ENCODE measurements at regions not wholly inside any gene's neighbourhood (a gene's known extent, or its start where the extent isn't known, plus 50 kb on each side); places are given as distances from the start of the nearest gene placed in this dataset.
"Not testable (repeated sequence)": the region's sequence is repeated elsewhere in the genome, so short reads cannot be mapped to it uniquely, and the experiment has no call there.

DNA sequence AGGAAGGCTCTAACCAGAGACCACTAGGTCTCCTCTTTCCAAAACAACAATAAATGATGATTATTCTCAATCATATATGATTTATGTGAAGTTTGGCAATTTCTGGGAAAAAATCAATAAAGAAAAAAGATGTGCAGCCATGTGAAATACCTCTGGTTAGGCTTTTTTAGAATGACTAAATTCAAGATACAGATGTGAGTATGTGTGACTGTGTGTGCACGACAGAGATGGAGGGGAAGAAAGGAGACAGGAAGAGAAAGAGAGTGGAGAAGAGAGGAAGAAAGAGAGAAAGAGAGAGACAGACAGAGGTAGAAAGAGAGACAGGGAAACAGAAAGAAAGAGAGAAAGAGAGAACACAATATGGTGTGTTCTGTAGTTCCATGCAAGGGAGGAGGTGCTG is 558.6 kb upstream of the CDH5 start:
- Histone ChIP-seq H3K27me3 (no peaks in the 10 kb centered on the region), H3K27ac (no peak overlapping the region), H3K4me3 (no peak overlapping the region), H3K4me1 (no peaks in the 10 kb centered on the region), H3K9me3 (no peaks in the 10 kb centered on the region), H3K36me3 (no peaks in the 10 kb centered on the region)
- no peak for DNase-seq
- intact Hi-C loops (cut with DNase I; ENCODE audit: low total_unique reads) = no loop called here
- TF ChIP-seq POLR2A (IDR thresholded peaks at IDR 0.05) (no peak), CTCF (IDR thresholded peaks at IDR 0.05) (no peak)

GRCh38 chr16:65805704-65806103 is 560.8 kb upstream of the CDH5 start:
- H3K4me3 ChIP-seq; H3K4me1 ChIP-seq; H3K36me3 ChIP-seq; intact Hi-C loops (cut with DNase I; ENCODE audit: low total_unique reads); H3K9me3 ChIP-seq; H3K27ac ChIP-seq; DNase-seq; H3K27me3 ChIP-seq: not testable (repeated sequence)

DNA sequence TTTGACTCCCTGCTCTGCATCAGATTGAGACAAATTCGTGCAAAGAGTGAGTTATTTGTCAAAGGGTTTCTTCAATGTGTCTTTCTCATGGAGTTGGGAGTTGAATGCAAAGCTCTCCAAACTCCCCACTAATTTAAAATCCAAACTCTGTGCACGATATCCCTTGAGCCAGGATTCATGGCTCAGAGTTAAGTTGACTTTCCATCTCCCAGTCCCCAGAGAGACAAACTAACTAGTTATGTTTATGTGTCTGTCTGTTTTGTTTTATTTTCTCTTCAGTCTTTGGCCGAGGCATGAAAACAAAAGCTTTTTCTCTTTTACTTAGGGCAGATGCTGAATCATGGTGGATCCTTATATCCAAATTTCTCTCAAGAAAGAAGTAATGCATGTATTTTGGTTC is 570.0 kb upstream of the CDH5 start:
- no peaks in the 10 kb centered on the region for H3K4me1 ChIP-seq
- TF ChIP-seq POLR2A (IDR thresholded peaks at IDR 0.05) (no peak), CTCF (IDR thresholded peaks at IDR 0.05) (no peak)
- intact Hi-C loops (cut with DNase I; ENCODE audit: low total_unique reads) = no loop called here
- no peak overlapping the region for H3K4me3 ChIP-seq
- H3K9me3 ChIP-seq = no peaks in the 10 kb centered on the region
- no peaks in the 10 kb centered on the region for H3K36me3 ChIP-seq
- DNase-seq = no peak
- H3K27me3 ChIP-seq = no peaks in the 10 kb centered on the region
- H3K27ac ChIP-seq = no peak overlapping the region

GRCh38 chr16:65794973-65795372 is 571.5 kb upstream of the CDH5 start:
- H3K27ac ChIP-seq = no peak overlapping the region
- intact Hi-C loops (cut with DNase I; ENCODE audit: low total_unique reads) = no loop called here
- DNase-seq = no peak
- H3K4me1 ChIP-seq = no peaks in the 10 kb centered on the region
- TF ChIP-seq CTCF (IDR thresholded peaks at IDR 0.05) = no peak
- no peak for TF ChIP-seq POLR2A (IDR thresholded peaks at IDR 0.05)
- no peak overlapping the region for H3K4me3 ChIP-seq
- no peaks in the 10 kb centered on the region for H3K36me3 ChIP-seq
- H3K9me3 ChIP-seq = no peaks in the 10 kb centered on the region
- no peaks in the 10 kb centered on the region for H3K27me3 ChIP-seq

DNA sequence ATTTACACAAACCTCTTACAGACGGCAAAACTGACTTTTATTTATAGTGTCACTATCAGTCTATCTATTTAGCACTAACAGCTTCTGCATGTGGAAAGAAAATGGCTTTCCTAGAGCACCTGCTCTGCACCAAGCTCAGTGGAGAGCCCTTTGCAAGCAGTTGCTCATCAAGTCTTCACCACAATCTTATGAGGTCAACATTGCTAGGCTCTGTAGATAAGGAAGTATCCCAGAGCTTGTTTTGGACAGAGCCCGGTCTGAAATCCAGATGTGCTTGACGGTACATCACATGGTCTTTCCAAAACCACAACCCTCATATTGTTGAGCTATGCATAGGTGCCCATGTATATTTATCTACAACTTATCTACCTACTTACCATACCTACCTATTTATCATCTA is 572.7 kb upstream of the CDH5 start:
- no peaks in the 10 kb centered on the region for H3K4me1 ChIP-seq
- no peak for DNase-seq
- H3K27ac ChIP-seq = no peak overlapping the region
- TF ChIP-seq POLR2A (IDR thresholded peaks at IDR 0.05) (no peak), CTCF (IDR thresholded peaks at IDR 0.05) (no peak)
- H3K27me3 ChIP-seq = no peaks in the 10 kb centered on the region
- H3K36me3 ChIP-seq = no peaks in the 10 kb centered on the region
- intact Hi-C loops (cut with DNase I; ENCODE audit: low total_unique reads) = no loop called here
- H3K4me3 ChIP-seq = no peak overlapping the region
- H3K9me3 ChIP-seq = no peaks in the 10 kb centered on the region

GRCh38 chr16:65790768-65791167 is 575.7 kb upstream of the CDH5 start:
- Histone ChIP-seq H3K27me3 (no peaks in the 10 kb centered on the region), H3K9me3 (no peaks in the 10 kb centered on the region), H3K36me3 (no peaks in the 10 kb centered on the region), H3K4me1 (no peaks in the 10 kb centered on the region), H3K4me3 (no peak overlapping the region), H3K27ac (no peak overlapping the region)
- intact Hi-C loops (cut with DNase I; ENCODE audit: low total_unique reads) = no loop called here
- TF ChIP-seq POLR2A (IDR thresholded peaks at IDR 0.05) (no peak), CTCF (IDR thresholded peaks at IDR 0.05) (no peak)
- no peak for DNase-seq

Data from uterus (tissue), 3 donors.